ENCODE measurements at regions not wholly inside any gene's neighbourhood (a gene's known extent, or its start where the extent isn't known, plus 50 kb on each side); places are given as distances from the start of the nearest gene placed in this dataset.
"Not testable (repeated sequence)": the region's sequence is repeated elsewhere in the genome, so short reads cannot be mapped to it uniquely, and the experiment has no call there.

GRCh38 chr4:73671348-73671747 lies 51.1 kb upstream of the RASSF6 start:
- not testable (repeated sequence) for DNase-seq (ENCODE audit: extremely low spot score, unreplicated experiment); H3K36me3 Mint-ChIP-seq (ENCODE audit: unreplicated experiment); H3K27ac Mint-ChIP-seq (ENCODE audit: unreplicated experiment); H3K4me3 Mint-ChIP-seq (ENCODE audit: unreplicated experiment); H3K9me3 Mint-ChIP-seq (ENCODE audit: unreplicated experiment); H3K27me3 Mint-ChIP-seq (ENCODE audit: unreplicated experiment)
- peaks cover 17% of the 10 kb centered on the region for H3K4me1 Mint-ChIP-seq (ENCODE audit: unreplicated experiment)

GRCh38 chr4:73673286-73673685 lies 53.0 kb upstream of the RASSF6 start:
- no peak for TF ChIP-seq CTCF (IDR thresholded peaks at IDR 0.05)
- no peak overlapping the region for H3K4me3 Mint-ChIP-seq (ENCODE audit: unreplicated experiment)

GRCh38 chr4:73674451-73674919 lies 54.2 kb upstream of the RASSF6 start:
- H3K27ac Mint-ChIP-seq (ENCODE audit: unreplicated experiment), result no peak overlapping the region
- no peaks in the 10 kb centered on the region for H3K27me3 Mint-ChIP-seq (ENCODE audit: unreplicated experiment)
- no peak for DNase-seq (ENCODE audit: extremely low spot score, unreplicated experiment)
- peaks cover 32% of the 10 kb centered on the region for H3K4me1 Mint-ChIP-seq (ENCODE audit: unreplicated experiment)
- no peak for TF ChIP-seq CTCF (IDR thresholded peaks at IDR 0.05)
- no peak overlapping the region for H3K4me3 Mint-ChIP-seq (ENCODE audit: unreplicated experiment)
- no peaks in the 10 kb centered on the region for H3K9me3 Mint-ChIP-seq (ENCODE audit: unreplicated experiment)
- no peaks in the 10 kb centered on the region for H3K36me3 Mint-ChIP-seq (ENCODE audit: unreplicated experiment)

More at GRCh38 chr4:73673286-73673685, 53.0 kb upstream of the RASSF6 start:
- no peaks in the 10 kb centered on the region for H3K36me3 Mint-ChIP-seq (ENCODE audit: unreplicated experiment)
- H3K27me3 Mint-ChIP-seq (ENCODE audit: unreplicated experiment), result no peaks in the 10 kb centered on the region
- H3K9me3 Mint-ChIP-seq (ENCODE audit: unreplicated experiment), result no peaks in the 10 kb centered on the region
- no peak overlapping the region for H3K27ac Mint-ChIP-seq (ENCODE audit: unreplicated experiment)
- H3K4me1 Mint-ChIP-seq (ENCODE audit: unreplicated experiment), result peaks cover 27% of the 10 kb centered on the region
- no peak for DNase-seq (ENCODE audit: extremely low spot score, unreplicated experiment)

GRCh38 chr4:73675623-73676022 lies 55.4 kb upstream of the RASSF6 start:
- no peak for TF ChIP-seq CTCF (IDR thresholded peaks at IDR 0.05)
- H3K27ac Mint-ChIP-seq (ENCODE audit: unreplicated experiment), result no peak overlapping the region
- no peak for DNase-seq (ENCODE audit: extremely low spot score, unreplicated experiment)
- H3K4me1 Mint-ChIP-seq (ENCODE audit: unreplicated experiment), result peaks cover 44% of the 10 kb centered on the region
- H3K9me3 Mint-ChIP-seq (ENCODE audit: unreplicated experiment), result no peaks in the 10 kb centered on the region
- H3K36me3 Mint-ChIP-seq (ENCODE audit: unreplicated experiment), result no peaks in the 10 kb centered on the region
- no peaks in the 10 kb centered on the region for H3K27me3 Mint-ChIP-seq (ENCODE audit: unreplicated experiment)
- no peak overlapping the region for H3K4me3 Mint-ChIP-seq (ENCODE audit: unreplicated experiment)

GRCh38 chr4:73676136-73676535 lies 55.9 kb upstream of the RASSF6 start:
- no peak overlapping the region for H3K4me3 Mint-ChIP-seq (ENCODE audit: unreplicated experiment)
- H3K4me1 Mint-ChIP-seq (ENCODE audit: unreplicated experiment), result peaks cover 46% of the 10 kb centered on the region
- H3K27ac Mint-ChIP-seq (ENCODE audit: unreplicated experiment), result peak overlapping the region; percentile 27
- no peak for TF ChIP-seq CTCF (IDR thresholded peaks at IDR 0.05)
- H3K36me3 Mint-ChIP-seq (ENCODE audit: unreplicated experiment), result no peaks in the 10 kb centered on the region
- H3K9me3 Mint-ChIP-seq (ENCODE audit: unreplicated experiment), result no peaks in the 10 kb centered on the region
- no peak for DNase-seq (ENCODE audit: extremely low spot score, unreplicated experiment)
- no peaks in the 10 kb centered on the region for H3K27me3 Mint-ChIP-seq (ENCODE audit: unreplicated experiment)

- Mint-ChIP-seq H3K9me3 (ENCODE audit: unreplicated experiment) (no peaks in the 10 kb centered on the region), H3K27me3 (ENCODE audit: unreplicated experiment) (no peaks in the 10 kb centered on the region), H3K27ac (ENCODE audit: unreplicated experiment) (peak overlapping the region; percentile 71), H3K36me3 (ENCODE audit: unreplicated experiment) (no peaks in the 10 kb centered on the region), H3K4me3 (ENCODE audit: unreplicated experiment) (no peak overlapping the region), H3K4me1 (ENCODE audit: unreplicated experiment) (peaks cover 46% of the 10 kb centered on the region)
- no peak for DNase-seq (ENCODE audit: extremely low spot score, unreplicated experiment)
- no peak for TF ChIP-seq CTCF (IDR thresholded peaks at IDR 0.05)
Observed at GRCh38 chr4:73676861-73677323, 56.7 kb upstream of the RASSF6 start.

Measured in osteocyte (in vitro differentiated cells).